RWPE2 (cell line): ENCODE measurements at regions not wholly inside any gene's neighbourhood (a gene's known extent, or its start where the extent isn't known, plus 50 kb on each side); places are given as distances from the start of the nearest gene placed in this dataset.

Experiments used
- ATAC-seq: fragments of 200-7000 bp; cut with Tn5 transposase; 3 replicates; pipeline ENCODE4 v1.9.1; 2021; ENCODE audit warnings: low read depth
- DNase-seq: peaks from one replicate; pipeline ENCODE4 v3.0.0-alpha.2; 2020; ENCODE audit warnings: low spot score
- H3K27ac ChIP-seq: fragments of 450-650 bp; 2 replicates; pipeline ENCODE4 v1.5.1; 2017; ENCODE audit warnings: mild to moderate bottlenecking; ENCODE audit not compliant: poor library complexity, severe bottlenecking
- H3K27me3 ChIP-seq: fragments of 250-450 bp; sonication (Bioruptor Pico); 2 replicates; pipeline ENCODE4 v1.5.1; 2021; ENCODE audit warnings: mild to moderate bottlenecking, moderate library complexity; ENCODE audit not compliant: insufficient read depth, poor library complexity, severe bottlenecking
- H3K36me3 ChIP-seq: fragments of 250-450 bp; sonication (Bioruptor Pico); 2 replicates; pipeline ENCODE4 v1.5.1; 2020; ENCODE audit warnings: low read depth, mild to moderate bottlenecking, moderate library complexity
- H3K4me1 ChIP-seq: fragments of 250-450 bp; sonication (Bioruptor Pico); 2 replicates; pipeline ENCODE4 v1.5.1; 2021; ENCODE audit warnings: mild to moderate bottlenecking, moderate library complexity; ENCODE audit not compliant: insufficient read depth, poor library complexity, severe bottlenecking
- H3K4me3 ChIP-seq: fragments of 250-450 bp; sonication (Bioruptor Pico); 2 replicates; pipeline ENCODE4 v1.5.1; 2021; ENCODE audit warnings: mild to moderate bottlenecking, moderate library complexity; ENCODE audit not compliant: severe bottlenecking
- H3K9me3 ChIP-seq: fragments of 250-450 bp; sonication (Bioruptor Pico); 2 replicates; pipeline ENCODE4 v1.5.1; 2021; ENCODE audit warnings: mild to moderate bottlenecking, moderate library complexity; ENCODE audit not compliant: severe bottlenecking
- TF ChIP-seq, protein P1 (sequence below): fragments of 450-650 bp; IDR thresholded peaks from one replicate; pipeline ENCODE4 v1.5.1; 2017; ENCODE audit warnings: mild to moderate bottlenecking, moderate library complexity; ENCODE audit not compliant: poor library complexity, severe bottlenecking

DNA sequence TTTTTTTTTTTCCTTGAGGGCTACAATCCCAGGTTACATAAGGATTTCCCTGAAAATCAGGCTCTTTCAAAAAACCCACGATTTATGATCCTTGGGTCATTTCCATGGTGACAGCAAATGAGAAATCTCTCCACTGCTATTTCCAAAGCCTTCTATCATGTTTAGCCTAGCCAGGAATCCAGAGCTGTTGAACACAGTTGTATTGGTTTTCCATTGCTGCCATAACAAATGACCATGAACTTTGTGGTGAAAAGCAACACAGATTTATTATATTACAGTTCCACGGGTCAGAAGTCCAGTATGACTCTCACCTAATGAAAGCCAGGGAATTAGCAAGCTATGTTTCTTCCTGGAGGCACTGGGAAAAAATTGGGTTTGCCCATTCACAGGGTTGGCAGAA, 106.6 kb downstream of the MAF start:
- no peaks in the 10 kb centered on the region for H3K9me3 ChIP-seq
- H3K4me3 ChIP-seq = no peak overlapping the region
- no peaks in the 10 kb centered on the region for H3K27me3 ChIP-seq
- ATAC-seq = no peak
- H3K4me1 ChIP-seq = no peaks in the 10 kb centered on the region
- TF ChIP-seq, protein P1, sequence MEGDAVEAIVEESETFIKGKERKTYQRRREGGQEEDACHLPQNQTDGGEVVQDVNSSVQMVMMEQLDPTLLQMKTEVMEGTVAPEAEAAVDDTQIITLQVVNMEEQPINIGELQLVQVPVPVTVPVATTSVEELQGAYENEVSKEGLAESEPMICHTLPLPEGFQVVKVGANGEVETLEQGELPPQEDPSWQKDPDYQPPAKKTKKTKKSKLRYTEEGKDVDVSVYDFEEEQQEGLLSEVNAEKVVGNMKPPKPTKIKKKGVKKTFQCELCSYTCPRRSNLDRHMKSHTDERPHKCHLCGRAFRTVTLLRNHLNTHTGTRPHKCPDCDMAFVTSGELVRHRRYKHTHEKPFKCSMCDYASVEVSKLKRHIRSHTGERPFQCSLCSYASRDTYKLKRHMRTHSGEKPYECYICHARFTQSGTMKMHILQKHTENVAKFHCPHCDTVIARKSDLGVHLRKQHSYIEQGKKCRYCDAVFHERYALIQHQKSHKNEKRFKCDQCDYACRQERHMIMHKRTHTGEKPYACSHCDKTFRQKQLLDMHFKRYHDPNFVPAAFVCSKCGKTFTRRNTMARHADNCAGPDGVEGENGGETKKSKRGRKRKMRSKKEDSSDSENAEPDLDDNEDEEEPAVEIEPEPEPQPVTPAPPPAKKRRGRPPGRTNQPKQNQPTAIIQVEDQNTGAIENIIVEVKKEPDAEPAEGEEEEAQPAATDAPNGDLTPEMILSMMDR = no peak
- no peak for DNase-seq
- H3K36me3 ChIP-seq = no peaks in the 10 kb centered on the region
- H3K27ac ChIP-seq = no peak overlapping the region

DNA sequence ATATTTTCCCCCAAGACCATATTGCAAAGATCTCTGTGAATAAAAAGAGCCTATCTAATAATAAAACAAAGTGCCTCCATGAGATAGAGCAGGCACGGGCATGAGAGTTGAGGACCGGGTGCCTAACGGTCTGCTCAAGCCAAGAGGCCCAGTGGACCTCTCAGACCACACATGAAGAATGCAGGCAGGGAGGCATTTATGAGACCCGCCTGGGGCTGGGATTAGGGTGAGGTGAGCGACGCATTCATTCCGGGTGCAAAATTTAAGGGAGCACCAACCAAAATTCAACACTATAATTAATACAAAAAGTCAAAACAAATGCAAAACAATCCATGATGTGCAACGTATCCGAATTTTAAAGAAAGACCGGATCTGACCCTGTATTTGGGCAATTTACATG, 108.5 kb downstream of the MAF start:
- no peaks in the 10 kb centered on the region for H3K9me3 ChIP-seq
- no peaks in the 10 kb centered on the region for H3K4me1 ChIP-seq
- no peaks in the 10 kb centered on the region for H3K36me3 ChIP-seq
- ATAC-seq (no peak), DNase-seq (no peak)
- no peak overlapping the region for H3K4me3 ChIP-seq
- H3K27me3 ChIP-seq = peaks cover 5% of the 10 kb centered on the region
- H3K27ac ChIP-seq = no peak overlapping the region
- TF ChIP-seq, protein P1 = no peak

DNA sequence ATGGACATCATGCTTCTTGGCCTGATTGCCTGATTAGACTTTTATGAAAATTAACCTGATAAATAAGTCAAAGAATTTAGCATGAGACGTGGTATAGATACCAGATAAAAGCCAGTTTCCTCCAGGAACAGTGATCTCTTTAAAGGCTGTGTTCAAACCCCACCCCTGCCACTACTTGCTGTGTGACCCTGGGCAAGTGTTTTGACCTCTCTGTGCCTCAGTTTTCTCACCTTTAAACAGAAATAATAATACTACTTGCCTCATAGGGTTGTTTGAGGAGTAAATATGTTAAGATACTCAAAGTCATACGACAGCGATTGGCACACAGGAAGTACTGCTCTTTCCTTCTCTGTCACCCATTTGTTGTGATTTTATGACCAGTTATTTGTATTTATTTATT, 115.5 kb downstream of the MAF start:
- Histone ChIP-seq H3K36me3 (no peaks in the 10 kb centered on the region), H3K9me3 (no peaks in the 10 kb centered on the region), H3K4me3 (no peak overlapping the region), H3K4me1 (no peaks in the 10 kb centered on the region), H3K27ac (no peak overlapping the region), H3K27me3 (peaks cover 7% of the 10 kb centered on the region)
- ATAC-seq (no peak), DNase-seq (no peak)
- TF ChIP-seq, protein P1 = no peak

DNA sequence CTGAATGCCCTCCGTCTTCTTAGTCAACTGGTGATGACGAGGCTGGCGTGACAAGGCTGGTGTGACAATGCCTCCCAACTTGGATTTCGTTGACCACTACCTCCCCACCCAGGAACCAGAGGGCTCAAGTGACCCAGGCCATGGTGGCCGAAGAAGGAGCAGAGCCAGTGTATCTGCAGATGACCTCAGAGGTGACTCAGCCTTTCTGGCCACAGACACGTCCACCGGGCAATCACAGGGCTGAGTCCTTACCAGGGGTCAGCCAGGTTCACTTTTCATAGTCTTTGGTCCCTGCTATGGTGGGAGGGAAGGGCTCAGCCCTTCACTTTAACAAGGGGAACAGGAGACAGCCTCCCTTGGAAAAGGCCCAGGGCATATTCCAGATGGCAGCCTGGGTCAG, 116.3 kb downstream of the MAF start:
- H3K9me3 ChIP-seq = no peaks in the 10 kb centered on the region
- TF ChIP-seq, protein P1 = no peak
- H3K36me3 ChIP-seq = no peaks in the 10 kb centered on the region
- no peaks in the 10 kb centered on the region for H3K4me1 ChIP-seq
- ATAC-seq (no peak), DNase-seq (no peak)
- no peak overlapping the region for H3K4me3 ChIP-seq
- H3K27me3 ChIP-seq = peaks cover 7% of the 10 kb centered on the region
- no peak overlapping the region for H3K27ac ChIP-seq

DNA sequence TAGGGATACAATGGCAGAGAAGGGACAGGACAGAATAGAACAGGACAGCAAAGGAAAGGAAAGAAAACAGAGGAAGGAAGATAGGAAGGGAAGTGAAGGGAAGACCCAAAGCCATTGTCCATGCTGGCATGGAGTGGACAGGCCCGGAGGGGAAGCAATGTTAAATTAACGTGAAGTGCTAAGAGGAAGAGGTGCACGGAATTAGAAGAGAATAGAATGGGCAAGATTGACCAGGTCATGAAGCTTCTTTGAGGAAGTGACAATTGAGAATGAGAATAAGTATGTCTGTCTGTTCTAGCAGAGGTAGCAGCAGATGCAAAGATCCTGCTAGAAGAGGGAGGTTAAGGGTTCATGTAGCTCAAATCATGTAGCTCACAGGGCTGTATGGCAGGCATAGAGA, 117.2 kb downstream of the MAF start:
- no peak for DNase-seq
- Histone ChIP-seq H3K4me1 (no peaks in the 10 kb centered on the region), H3K36me3 (no peaks in the 10 kb centered on the region), H3K27me3 (peaks cover 7% of the 10 kb centered on the region), H3K9me3 (no peaks in the 10 kb centered on the region), H3K27ac (no peak overlapping the region), H3K4me3 (no peak overlapping the region)
- TF ChIP-seq, protein P1 = no peak
- no peak for ATAC-seq
